ENCODE measurements at regions not wholly inside any gene's neighbourhood (a gene's known extent, or its start where the extent isn't known, plus 50 kb on each side); places are given as distances from the start of the nearest gene placed in this dataset.

DNA sequence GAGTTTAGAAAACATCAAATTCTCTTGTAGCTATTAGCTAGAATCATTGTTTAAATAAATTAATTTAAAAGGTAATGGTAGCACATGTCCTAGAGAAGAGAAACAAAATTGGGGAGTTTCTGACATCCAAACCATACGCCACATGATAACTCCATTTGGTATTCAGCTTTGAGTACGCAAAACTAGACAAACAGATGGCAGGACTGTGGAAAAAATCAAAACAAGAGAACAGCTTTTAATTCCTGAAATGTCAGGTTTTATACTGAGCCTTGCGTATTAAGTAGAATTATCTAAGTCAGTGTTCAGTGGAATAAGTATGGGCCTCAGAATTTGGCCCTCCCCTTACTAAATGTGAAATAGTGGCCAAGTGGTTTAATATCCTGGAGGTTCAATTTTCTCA, 82.4 kb upstream of the PDE1A start:
- no peaks in the 10 kb centered on the region for H3K9me3 ChIP-seq
- WGBS, 2 donors, result 91 to 99% methylated on average over 3 of the region's 3 CpGs
- H3K27me3 ChIP-seq, result no peaks in the 10 kb centered on the region
- no peak for DNase-seq
- TF ChIP-seq POLR2A (IDR thresholded peaks at IDR 0.05) (no peak), CTCF (IDR thresholded peaks at IDR 0.05) (no peak)
- H3K4me1 ChIP-seq, result no peaks in the 10 kb centered on the region
- H3K36me3 ChIP-seq (ENCODE audit: low read depth, missing control alignments), result no peaks in the 10 kb centered on the region
- intact Hi-C loops (cut with DNase I; ENCODE audit: low total_unique reads), result no loop called here
- no peak overlapping the region for H3K27ac ChIP-seq
- H3K4me3 ChIP-seq, result no peak overlapping the region

- Histone ChIP-seq H3K27ac (no peak overlapping the region), H3K4me3 (no peak overlapping the region), H3K36me3 (ENCODE audit: low read depth, missing control alignments) (no peaks in the 10 kb centered on the region), H3K9me3 (no peaks in the 10 kb centered on the region), H3K27me3 (no peaks in the 10 kb centered on the region), H3K4me1 (no peaks in the 10 kb centered on the region)
- WGBS, 2 donors, result 88 to 94% methylated on average over 9 of the region's 9 CpGs
- no peak for DNase-seq
- intact Hi-C loops (cut with DNase I; ENCODE audit: low total_unique reads), result no loop called here
- no peak for TF ChIP-seq POLR2A (IDR thresholded peaks at IDR 0.05)
- TF ChIP-seq CTCF (IDR thresholded peaks at IDR 0.05), result no peak
Measured at GRCh38 chr2:182521453-182522404, 94.9 kb upstream of the PDE1A start.

DNA sequence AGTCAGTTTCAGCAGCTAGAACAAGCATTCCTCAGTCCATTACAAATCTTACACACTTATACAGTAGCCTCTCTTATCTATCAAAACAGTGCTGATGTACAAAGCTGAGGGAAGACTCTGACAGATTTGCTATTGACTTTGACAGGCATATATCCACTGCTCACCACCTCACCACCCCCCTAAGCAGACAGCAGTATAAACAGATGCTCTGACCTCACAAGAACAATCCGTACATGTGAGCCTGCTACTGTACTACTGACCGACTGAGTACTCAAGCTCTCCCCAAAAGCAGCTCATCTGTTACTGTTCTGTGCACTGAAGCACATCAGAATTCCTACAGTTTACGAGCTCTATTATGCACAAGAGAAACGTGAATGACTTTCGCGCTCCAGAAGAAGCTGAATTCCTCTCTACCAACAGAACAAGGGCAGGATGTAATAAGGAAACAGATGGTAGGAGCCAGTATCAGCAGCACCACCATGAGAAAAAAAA, 95.6 kb upstream of the PDE1A start:
- H3K36me3 ChIP-seq (ENCODE audit: low read depth, missing control alignments), result no peaks in the 10 kb centered on the region
- no peak for DNase-seq
- WGBS, 2 donors, result 24 to 38% methylated on average over 6 of the region's 6 CpGs
- H3K4me3 ChIP-seq, result no peak overlapping the region
- TF ChIP-seq POLR2A (IDR thresholded peaks at IDR 0.05) (no peak), CTCF (IDR thresholded peaks at IDR 0.05) (no peak)
- no peak overlapping the region for H3K27ac ChIP-seq
- H3K9me3 ChIP-seq, result no peaks in the 10 kb centered on the region
- no peaks in the 10 kb centered on the region for H3K4me1 ChIP-seq
- intact Hi-C loops (cut with DNase I; ENCODE audit: low total_unique reads), result no loop called here
- H3K27me3 ChIP-seq, result no peaks in the 10 kb centered on the region

GRCh38 chr2:182522972-182523473, 96.2 kb upstream of the PDE1A start:
- H3K36me3 ChIP-seq (ENCODE audit: low read depth, missing control alignments), result no peaks in the 10 kb centered on the region
- DNase-seq, result no peak
- no peak overlapping the region for H3K27ac ChIP-seq
- H3K4me1 ChIP-seq, result no peaks in the 10 kb centered on the region
- WGBS, 2 donors, result 39 to 44% methylated on average over 4 of the region's 4 CpGs
- H3K9me3 ChIP-seq, result no peaks in the 10 kb centered on the region
- H3K4me3 ChIP-seq, result no peak overlapping the region
- H3K27me3 ChIP-seq, result no peaks in the 10 kb centered on the region
- intact Hi-C loops (cut with DNase I; ENCODE audit: low total_unique reads), result no loop called here
- no peak for TF ChIP-seq POLR2A (IDR thresholded peaks at IDR 0.05)
- no peak for TF ChIP-seq CTCF (IDR thresholded peaks at IDR 0.05)
